ENCODE measurements at regions not wholly inside any gene's neighbourhood (a gene's known extent, or its start where the extent isn't known, plus 50 kb on each side); places are given as distances from the start of the nearest gene placed in this dataset.

- no peak for TF ChIP-seq CTCF (IDR thresholded peaks at IDR 0.05)
- no peak for TF ChIP-seq POLR2A (IDR thresholded peaks at IDR 0.05; ENCODE audit: low read depth)
Measured at GRCh38 chr5:72596956-72597355, 89.7 kb upstream of the ZNF366 start.

Data from esophagus muscularis mucosa (tissue), 3 donors.